Breast epithelium (tissue), 4 donors: ENCODE measurements at regions not wholly inside any gene's neighbourhood (a gene's known extent, or its start where the extent isn't known, plus 50 kb on each side); places are given as distances from the start of the nearest gene placed in this dataset.

Experiments used
- DNase-seq, 2 donors: peaks; one replicate each; pipeline ENCODE4 v3.0.0-alpha.2; 2019; ENCODE audit warnings: low spot score in 2 of 2
- H3K27ac ChIP-seq, 2 donors: fragments of 200-600 bp; sonication (generic) in 1 of 2; one replicate each; pipeline ENCODE4 v1.5.1; 2016 to 2019; ENCODE audit warnings: mild to moderate bottlenecking in 1 of 2
- H3K27me3 ChIP-seq, 2 donors: fragments of 200-600 bp; sonication (generic) in 1 of 2; one replicate each; pipeline versions ENCODE4 v1.5.1 to v1.6.0; 2017 to 2019; ENCODE audit warnings: control low read depth in 1 of 2, mild to moderate bottlenecking in 1 of 2
- H3K36me3 ChIP-seq: fragments of 200-600 bp; one replicate; pipeline ENCODE4 v1.5.1; 2019
- H3K4me1 ChIP-seq, 2 donors: fragments of 200-600 bp; sonication (generic); one replicate each; pipeline ENCODE4 v1.5.1; 2016 to 2019; ENCODE audit warnings: control low read depth in 1 of 2
- H3K4me3 ChIP-seq, 3 donors: fragments of 200-600 bp; sonication (generic); 1 replicate in 2 of 3; 2 replicates in 1 of 3; pipeline ENCODE4 v1.5.1; 2016 to 2019; ENCODE audit warnings: mild to moderate bottlenecking in 3 of 3, moderate library complexity in 2 of 3
- H3K9me3 ChIP-seq, 2 donors: fragments of 200-600 bp; sonication (generic) in 1 of 2; one replicate each; pipeline ENCODE4 v1.5.1; 2016 to 2019; ENCODE audit warnings: control low read depth in 1 of 2
- POLR2A ChIP-seq: fragments of 450-650 bp; IDR thresholded peaks from one replicate; pipeline ENCODE4 v1.6.1; 2016; ENCODE audit warnings: antibody characterized with exemption, mild to moderate bottlenecking, moderate library complexity
- POLR2AphosphoS5 ChIP-seq, 3 donors: sonication (generic); formaldehyde crosslinking; IDR thresholded peaks; one replicate each; pipeline ENCODE4 v1.6.1; 2017; ENCODE audit warnings: antibody characterized with exemption in 3 of 3
- intact Hi-C: fragments of 100-400 bp; cut with DNase I; formaldehyde crosslinking; loops from one replicate; pipeline ENCODE4 v1.15.1; 2023; ENCODE audit warnings: low total_unique reads
- TF ChIP-seq, protein P1 (sequence below), 3 donors: fragments of 450-650 bp; IDR thresholded peaks; one replicate each; pipeline ENCODE4 v1.5.1; 2016 to 2017; ENCODE audit warnings: antibody characterized with exemption in 3 of 3, mild to moderate bottlenecking in 3 of 3, moderate library complexity in 3 of 3

DNA sequence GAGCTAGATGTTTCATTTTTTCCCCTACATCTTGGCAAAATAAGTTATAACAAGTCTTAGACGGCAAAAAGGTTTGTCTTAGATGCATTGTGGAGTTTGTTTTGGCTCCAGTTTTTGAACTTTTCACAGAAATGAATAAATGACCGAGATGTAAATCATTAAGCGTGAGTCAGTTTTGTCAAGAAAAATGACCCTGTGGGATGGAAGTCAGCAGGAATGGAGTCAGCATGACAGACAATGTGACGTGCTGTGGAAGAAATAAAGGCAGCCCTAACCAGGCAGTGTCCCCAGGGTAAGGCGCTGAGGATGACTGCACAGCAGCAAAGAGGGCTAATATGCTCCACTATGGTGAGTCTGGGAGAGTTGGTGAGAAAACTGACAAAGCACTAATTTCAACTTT is 163.2 kb downstream of the NOC3L start:
- H3K4me3 ChIP-seq, result no peak overlapping the region
- H3K4me1 ChIP-seq, result no peaks in the 10 kb centered on the region
- H3K27me3 ChIP-seq, result no peaks in the 10 kb centered on the region
- TF ChIP-seq POLR2AphosphoS5 (IDR thresholded peaks at IDR 0.05) (no peak), POLR2A (no peak)
- TF ChIP-seq, protein P1, sequence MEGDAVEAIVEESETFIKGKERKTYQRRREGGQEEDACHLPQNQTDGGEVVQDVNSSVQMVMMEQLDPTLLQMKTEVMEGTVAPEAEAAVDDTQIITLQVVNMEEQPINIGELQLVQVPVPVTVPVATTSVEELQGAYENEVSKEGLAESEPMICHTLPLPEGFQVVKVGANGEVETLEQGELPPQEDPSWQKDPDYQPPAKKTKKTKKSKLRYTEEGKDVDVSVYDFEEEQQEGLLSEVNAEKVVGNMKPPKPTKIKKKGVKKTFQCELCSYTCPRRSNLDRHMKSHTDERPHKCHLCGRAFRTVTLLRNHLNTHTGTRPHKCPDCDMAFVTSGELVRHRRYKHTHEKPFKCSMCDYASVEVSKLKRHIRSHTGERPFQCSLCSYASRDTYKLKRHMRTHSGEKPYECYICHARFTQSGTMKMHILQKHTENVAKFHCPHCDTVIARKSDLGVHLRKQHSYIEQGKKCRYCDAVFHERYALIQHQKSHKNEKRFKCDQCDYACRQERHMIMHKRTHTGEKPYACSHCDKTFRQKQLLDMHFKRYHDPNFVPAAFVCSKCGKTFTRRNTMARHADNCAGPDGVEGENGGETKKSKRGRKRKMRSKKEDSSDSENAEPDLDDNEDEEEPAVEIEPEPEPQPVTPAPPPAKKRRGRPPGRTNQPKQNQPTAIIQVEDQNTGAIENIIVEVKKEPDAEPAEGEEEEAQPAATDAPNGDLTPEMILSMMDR (IDR thresholded peaks at IDR 0.05), result no peak
- DNase-seq, result no peak
- no peak overlapping the region for H3K27ac ChIP-seq
- intact Hi-C loops, result no loop called here
- no peaks in the 10 kb centered on the region for H3K9me3 ChIP-seq
- H3K36me3 ChIP-seq, result no peaks in the 10 kb centered on the region

DNA sequence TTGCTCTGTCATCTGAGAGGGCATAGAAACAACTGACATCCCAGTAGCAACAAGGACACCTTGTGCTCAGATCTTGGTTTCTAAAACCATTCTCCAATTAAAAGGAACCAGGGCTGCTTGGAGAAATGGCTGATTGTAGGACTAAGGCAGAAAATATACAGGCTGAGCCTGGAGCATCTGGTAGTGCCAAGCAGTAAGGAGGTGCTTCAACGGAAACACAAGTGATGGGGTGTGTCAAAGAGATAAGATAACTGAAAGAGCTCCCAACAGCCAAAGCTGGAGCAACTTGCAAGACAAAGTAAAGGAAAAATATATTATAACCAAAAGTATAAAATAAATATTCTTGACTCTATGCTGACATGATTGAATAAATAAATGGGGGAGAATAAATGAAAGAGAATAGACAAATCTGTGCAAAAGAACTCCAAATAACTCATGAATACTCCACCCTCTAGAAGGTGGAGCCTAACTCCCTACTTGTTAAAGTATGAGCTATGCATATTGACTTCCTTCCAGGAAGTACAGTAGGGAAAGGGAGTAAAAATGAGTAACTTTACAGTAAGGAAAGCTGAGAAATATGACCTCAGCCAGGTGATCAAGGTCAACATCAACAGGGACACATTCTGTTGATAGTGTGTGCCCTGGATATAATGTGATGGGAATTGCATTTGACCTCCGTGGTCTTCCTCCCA is 162.4 kb downstream of the NOC3L start:
- Histone ChIP-seq H3K27me3 (no peaks in the 10 kb centered on the region), H3K36me3 (no peaks in the 10 kb centered on the region), H3K9me3 (no peaks in the 10 kb centered on the region), H3K27ac (no peak overlapping the region), H3K4me1 (no peaks in the 10 kb centered on the region), H3K4me3 (no peak overlapping the region)
- no peak for DNase-seq
- intact Hi-C loops, result no loop called here
- TF ChIP-seq POLR2AphosphoS5 (IDR thresholded peaks at IDR 0.05), result no peak
- TF ChIP-seq, protein P1 (IDR thresholded peaks at IDR 0.05), result no peak
- TF ChIP-seq POLR2A, result no peak

DNA sequence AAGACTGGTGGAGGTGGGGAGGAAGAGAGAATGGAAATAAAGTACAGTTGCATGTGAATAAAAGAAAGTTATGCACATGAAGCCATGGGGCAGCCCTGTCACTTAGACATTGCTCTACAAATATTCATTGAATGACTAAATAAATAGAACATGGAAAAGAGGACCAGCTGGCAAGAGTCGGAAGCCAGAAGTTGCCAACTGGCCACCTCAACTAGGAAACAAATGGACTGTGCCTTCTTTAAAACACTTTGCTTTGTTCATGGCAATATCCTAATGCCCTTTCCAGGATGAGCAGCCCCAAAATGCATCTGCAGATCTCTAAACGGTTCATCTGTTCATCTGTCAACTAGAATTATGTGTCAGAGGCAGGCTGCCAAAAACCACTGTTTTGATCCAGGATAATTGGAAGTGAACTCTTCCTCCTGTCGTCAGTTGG is 157.3 kb downstream of the NOC3L start:
- DNase-seq, result no peak
- Histone ChIP-seq H3K4me3 (no peak overlapping the region), H3K4me1 (no peaks in the 10 kb centered on the region), H3K9me3 (no peaks in the 10 kb centered on the region), H3K36me3 (no peaks in the 10 kb centered on the region), H3K27ac (no peak overlapping the region), H3K27me3 (no peaks in the 10 kb centered on the region)
- TF ChIP-seq POLR2AphosphoS5 (IDR thresholded peaks at IDR 0.05), result no peak
- TF ChIP-seq, protein P1 (IDR thresholded peaks at IDR 0.05), result no peak
- TF ChIP-seq POLR2A, result no peak
- intact Hi-C loops, result no loop called here

DNA sequence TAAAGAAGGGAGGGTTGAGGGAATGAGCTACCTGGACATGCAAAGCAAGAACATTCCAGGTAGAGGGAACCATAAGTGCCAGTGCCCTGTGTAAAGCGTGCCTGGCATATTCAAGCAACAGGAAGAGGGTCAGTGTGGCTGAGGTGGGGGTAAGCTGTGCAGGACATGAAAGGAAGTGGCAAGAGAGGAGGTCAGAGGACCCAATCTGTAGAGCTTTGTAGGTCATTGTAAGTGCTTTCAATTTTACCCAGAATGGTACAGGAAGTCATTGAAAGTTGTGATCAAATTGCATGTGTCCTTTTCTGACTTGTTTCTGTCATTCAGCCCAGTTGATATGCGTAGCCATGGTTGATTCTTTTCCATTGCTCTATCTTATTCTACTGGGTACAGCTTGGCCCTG is 156.6 kb downstream of the NOC3L start:
- Histone ChIP-seq H3K36me3 (no peaks in the 10 kb centered on the region), H3K9me3 (no peaks in the 10 kb centered on the region), H3K27ac (no peak overlapping the region), H3K27me3 (no peaks in the 10 kb centered on the region), H3K4me1 (no peaks in the 10 kb centered on the region), H3K4me3 (no peak overlapping the region)
- intact Hi-C loops, result no loop called here
- TF ChIP-seq POLR2AphosphoS5 (IDR thresholded peaks at IDR 0.05) (no peak), POLR2A (no peak)
- TF ChIP-seq, protein P1 (IDR thresholded peaks at IDR 0.05), result no peak
- DNase-seq, result no peak

DNA sequence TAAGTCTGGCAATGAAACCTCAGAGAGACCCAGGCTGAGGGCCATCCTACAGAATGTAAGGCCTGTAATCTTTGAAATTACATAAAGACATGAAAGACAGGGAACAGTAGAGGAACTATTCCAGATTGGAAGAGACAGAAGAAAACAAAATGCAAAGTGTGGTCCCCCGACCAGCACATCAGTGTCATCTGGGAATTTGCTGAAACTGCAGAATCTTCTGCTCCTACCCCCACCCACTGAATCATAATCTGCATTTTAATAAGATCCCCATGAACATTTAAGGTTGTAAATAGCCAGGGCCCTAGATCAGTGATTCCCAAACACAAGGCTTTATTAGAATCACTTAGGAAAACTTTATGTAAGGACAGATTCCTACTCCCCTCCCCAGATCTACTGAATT is 154.4 kb downstream of the NOC3L start:
- no peaks in the 10 kb centered on the region for H3K36me3 ChIP-seq
- no peak overlapping the region for H3K27ac ChIP-seq
- no peak overlapping the region for H3K4me3 ChIP-seq
- TF ChIP-seq, protein P1 (IDR thresholded peaks at IDR 0.05), result no peak
- no peak for TF ChIP-seq POLR2A
- no peak for TF ChIP-seq POLR2AphosphoS5 (IDR thresholded peaks at IDR 0.05)
- H3K9me3 ChIP-seq, result no peaks in the 10 kb centered on the region
- no peaks in the 10 kb centered on the region for H3K27me3 ChIP-seq
- no peak for DNase-seq
- H3K4me1 ChIP-seq, result no peaks in the 10 kb centered on the region
- intact Hi-C loops, result no loop called here
